T-cell (primary cell): ENCODE measurements at regions not wholly inside any gene's neighbourhood (a gene's known extent, or its start where the extent isn't known, plus 50 kb on each side); places are given as distances from the start of the nearest gene placed in this dataset.

ENCODE experiments used
- ATAC-seq, 4 experiments: fragments of 200-7000 bp in 3 of 4; fragments of 150-1000 bp in 1 of 4; cut with Tn5 transposase; replicated peaks in 1 of 4; 1 replicate in 3 of 4; 2 replicates in 1 of 4; pipeline ENCODE4 v1.10.0; 2021; ENCODE audit warnings: moderate library complexity in 3 of 4, mild to moderate bottlenecking in 2 of 4, moderate number of reproducible peaks in 1 of 4
- CTCF ChIA-PET, 2 donors: fragments of 300-600 bp; sonication (Branson Sonifier 250); formaldehyde crosslinking; loops; one replicate each; lab custom pipeline; 2022; ENCODE audit warnings: antibody characterized with exemption in 2 of 2; lab: Charles Lee
- POLR2A ChIA-PET, 2 donors: fragments of 300-600 bp; sonication (Branson Sonifier 250); formaldehyde crosslinking; loops; one replicate each; lab custom pipeline; 2022; ENCODE audit warnings: antibody characterized with exemption in 2 of 2; lab: Charles Lee
- DNase-seq, 35 experiments: peaks; one replicate each; pipeline versions ENCODE4 v3.0.0 to v3.0.0-alpha.2; 2013 to 2023
- H3K27ac ChIP-seq: one replicate; pipeline ENCODE4 v1.5.1; 2013; ENCODE audit warnings: low read length
- H3K27me3 ChIP-seq, 2 experiments: replicated peaks in 1 of 2; 1 replicate in 1 of 2; 2 replicates in 1 of 2; pipeline versions ENCODE4 v1.6.1 to v1.7.0; 2013; ENCODE audit warnings: low read length in 1 of 2, mixed read lengths in 1 of 2; ENCODE audit not compliant: control insufficient read depth in 2 of 2, insufficient read depth in 2 of 2; ENCODE audit errors: extremely low read depth in 1 of 2
- H3K36me3 ChIP-seq, 2 donors: 1 replicate in 1 of 2; 2 replicates in 1 of 2; pipeline versions ENCODE4 v1.6.1 to v1.7.0; 2013; ENCODE audit warnings: low read length in 1 of 2; ENCODE audit not compliant: control insufficient read depth in 2 of 2, insufficient read depth in 1 of 2; ENCODE audit errors: extremely low read depth in 1 of 2
- H3K4me1 ChIP-seq, 2 experiments: 1 replicate in 1 of 2; 2 replicates in 1 of 2; pipeline versions ENCODE4 v1.6.1 to v1.7.0; 2013; ENCODE audit warnings: low read length in 2 of 2, mixed read lengths in 1 of 2; ENCODE audit not compliant: insufficient read depth in 2 of 2, control insufficient read depth in 1 of 2; ENCODE audit errors: extremely low read depth in 1 of 2
- H3K4me3 ChIP-seq, 2 donors: 1 replicate in 1 of 2; 2 replicates in 1 of 2; pipeline versions ENCODE4 v1.5.1 to v1.7.0; 2013; ENCODE audit warnings: mild to moderate bottlenecking in 2 of 2, low read length in 1 of 2, moderate library complexity in 1 of 2; ENCODE audit not compliant: control insufficient read depth in 1 of 2; ENCODE audit errors: extremely low read depth in 1 of 2
- H3K9me3 ChIP-seq: 2 replicates; pipeline ENCODE4 v1.7.0; 2013
- H3K27ac Mint-ChIP-seq, 2 donors: one replicate each; pipeline ENCODE4 v1.8.0; 2020 to 2021; ENCODE audit warnings: mild to moderate bottlenecking in 2 of 2, mixed read lengths in 2 of 2
- H3K27me3 Mint-ChIP-seq, 2 donors: one replicate each; pipeline ENCODE4 v1.8.0; 2021 to 2022; ENCODE audit warnings: mixed read lengths in 2 of 2
- H3K36me3 Mint-ChIP-seq: one replicate; pipeline ENCODE4 v1.8.0; 2021; ENCODE audit warnings: mixed read lengths
- H3K4me1 Mint-ChIP-seq, 3 donors: one replicate each; pipeline ENCODE4 v1.8.0; 2020 to 2022; ENCODE audit warnings: mixed read lengths in 3 of 3, mild to moderate bottlenecking in 1 of 3
- H3K4me3 Mint-ChIP-seq, 3 donors: one replicate each; pipeline ENCODE4 v1.8.0; 2020 to 2022; ENCODE audit warnings: mild to moderate bottlenecking in 3 of 3, mixed read lengths in 3 of 3, moderate library complexity in 3 of 3
- H3K9me3 Mint-ChIP-seq, 3 donors: one replicate each; pipeline ENCODE4 v1.8.0; 2020 to 2022; ENCODE audit warnings: mixed read lengths in 3 of 3
- WGBS: methylation state at CpG from one replicate; pipeline ENCODE4 v1.1.5; 2013; ENCODE audit warnings: missing lambda C conversion rate; ENCODE audit not compliant: insufficient coverage; 5-methylcytosine and 5-hydroxymethylcytosine counted together

DNA sequence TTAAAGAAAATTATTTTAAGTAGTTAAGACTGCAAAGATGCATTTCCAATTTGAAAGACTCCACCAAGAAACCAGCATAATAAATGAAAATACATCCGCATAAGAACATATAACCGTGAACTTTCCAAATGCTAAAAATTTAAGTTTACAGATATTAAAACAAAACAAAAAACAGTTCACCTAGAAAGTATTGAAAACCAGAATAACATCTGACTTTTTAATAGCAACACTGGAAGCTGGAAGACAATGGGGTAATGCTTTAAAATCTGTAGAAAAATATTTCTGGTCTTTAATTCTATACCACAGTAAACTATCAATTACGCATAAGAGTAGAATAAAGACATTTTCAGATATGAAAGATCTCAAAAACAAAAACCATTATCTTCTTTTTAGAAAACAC lies 79.3 kb upstream of the COL24A1 start:
- no peak overlapping the region for H3K4me3 Mint-ChIP-seq
- no peaks in the 10 kb centered on the region for H3K36me3 Mint-ChIP-seq
- POLR2A ChIA-PET: no interaction called here
- DNase-seq (no peak), ATAC-seq (no peak)
- no CpG with 5 or more reads among the region's 3 CpGs for WGBS
- Histone ChIP-seq H3K27ac (no peak overlapping the region), H3K27me3 (no peaks in the 10 kb centered on the region), H3K4me3 (no peak overlapping the region), H3K4me1 (no peaks in the 10 kb centered on the region), H3K36me3 (no peaks in the 10 kb centered on the region), H3K9me3 (no peaks in the 10 kb centered on the region)
- H3K9me3 Mint-ChIP-seq: peaks cover 0 to 7% (median 2%) of the 10 kb centered on the region in 3 donors
- peaks cover 0 to 4% of the 10 kb centered on the region in 2 donors for H3K27me3 Mint-ChIP-seq
- no peak overlapping the region for H3K27ac Mint-ChIP-seq
- CTCF ChIA-PET: no interaction called here
- no peaks in the 10 kb centered on the region for H3K4me1 Mint-ChIP-seq

DNA sequence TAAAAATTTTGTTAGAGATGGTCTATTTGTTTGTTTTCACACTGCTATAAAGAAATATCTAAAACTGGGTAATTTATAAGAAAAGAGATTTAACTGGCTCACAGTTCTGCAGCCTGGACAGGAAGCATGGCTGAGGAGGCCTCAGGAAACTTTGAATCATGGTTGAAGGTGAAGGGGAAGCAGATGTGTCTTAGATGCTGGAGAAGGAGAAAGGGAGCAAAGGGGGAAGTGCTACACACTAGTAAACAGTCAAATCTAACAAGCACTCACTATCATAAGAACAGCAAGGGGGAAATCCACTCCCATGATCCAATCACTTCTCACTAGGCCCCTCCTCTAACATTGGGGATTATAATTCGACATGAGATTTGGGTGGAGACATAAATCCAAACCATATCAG lies 76.8 kb upstream of the COL24A1 start:
- ATAC-seq: no peak
- H3K4me3 ChIP-seq: no peak overlapping the region
- H3K4me3 Mint-ChIP-seq: no peak overlapping the region

DNA sequence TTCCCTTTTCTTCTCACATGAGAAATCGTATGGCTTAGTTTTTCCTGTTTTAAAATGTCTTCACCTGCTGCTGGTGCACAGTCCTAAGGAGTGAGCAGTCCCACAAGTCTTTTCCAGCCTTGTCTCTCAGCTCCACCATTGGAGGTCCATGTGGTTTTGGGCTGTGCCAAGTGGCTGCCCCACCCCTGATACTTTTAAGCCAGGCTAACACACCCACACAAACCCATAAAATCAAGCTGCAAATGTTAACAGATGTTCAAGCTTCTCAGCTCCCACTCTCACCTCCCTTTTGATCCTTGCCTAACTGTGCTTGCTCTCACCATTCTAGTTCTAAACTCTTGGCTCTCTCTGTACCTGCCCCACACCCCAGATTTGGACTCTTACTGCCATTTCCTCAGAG lies 74.5 kb upstream of the COL24A1 start:
- no peak overlapping the region for H3K27ac Mint-ChIP-seq
- Histone ChIP-seq H3K27me3 (no peaks in the 10 kb centered on the region), H3K27ac (no peak overlapping the region), H3K4me3 (no peak overlapping the region), H3K9me3 (no peaks in the 10 kb centered on the region), H3K4me1 (no peaks in the 10 kb centered on the region), H3K36me3 (no peaks in the 10 kb centered on the region)
- CTCF ChIA-PET: no interaction called here
- H3K4me3 Mint-ChIP-seq: no peak overlapping the region
- ATAC-seq (no peak), DNase-seq (no peak)
- H3K4me1 Mint-ChIP-seq: no peaks in the 10 kb centered on the region
- no peaks in the 10 kb centered on the region for H3K36me3 Mint-ChIP-seq
- POLR2A ChIA-PET: no interaction called here
- H3K27me3 Mint-ChIP-seq: peaks cover 0 to 4% of the 10 kb centered on the region in 2 donors
- 71% methylated on average over 1 of the region's 1 CpG for WGBS
- H3K9me3 Mint-ChIP-seq: peaks cover 0 to 4% (median 1%) of the 10 kb centered on the region in 3 donors

More for the DNA sequence above, 76.8 kb upstream of the COL24A1 start:
- H3K4me1 Mint-ChIP-seq: no peaks in the 10 kb centered on the region
- Histone ChIP-seq H3K9me3 (no peaks in the 10 kb centered on the region), H3K36me3 (no peaks in the 10 kb centered on the region), H3K4me1 (no peaks in the 10 kb centered on the region), H3K27me3 (no peaks in the 10 kb centered on the region), H3K27ac (no peak overlapping the region)
- CTCF ChIA-PET: no interaction called here
- POLR2A ChIA-PET: no interaction called here
- no CpG with 5 or more reads among the region's 1 CpG for WGBS
- H3K9me3 Mint-ChIP-seq: peaks cover 0 to 7% (median 2%) of the 10 kb centered on the region in 3 donors
- peaks cover 0 to 4% of the 10 kb centered on the region in 2 donors for H3K27me3 Mint-ChIP-seq
- DNase-seq: no peak
- H3K36me3 Mint-ChIP-seq: no peaks in the 10 kb centered on the region
- no peak overlapping the region for H3K27ac Mint-ChIP-seq

DNA sequence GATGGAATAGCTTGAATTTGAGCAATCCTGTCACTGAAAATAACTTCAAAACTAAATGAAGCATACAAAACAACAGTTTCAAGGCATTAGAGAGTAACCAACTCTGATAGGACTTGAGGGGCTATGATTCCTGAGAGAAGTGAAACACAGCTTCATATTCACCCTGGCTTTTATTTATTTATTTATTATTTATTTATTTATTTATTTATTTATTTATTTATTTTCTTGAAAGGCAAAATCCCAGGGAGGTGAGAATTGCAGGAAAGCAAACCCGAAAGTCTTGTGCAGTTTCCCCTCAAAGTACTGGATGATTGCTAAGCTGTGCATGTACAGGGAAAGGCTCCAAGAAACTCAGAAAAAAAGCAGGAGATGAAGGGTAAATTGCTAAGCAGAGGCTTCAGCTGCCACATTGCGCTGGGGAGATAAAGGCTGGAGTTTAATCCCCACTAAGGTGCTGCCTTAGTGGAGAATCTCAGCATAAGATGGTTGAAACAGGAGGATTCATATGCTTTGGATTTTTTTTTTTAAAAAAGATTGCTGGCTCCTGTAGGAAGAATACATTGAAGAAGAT lies 72.9 kb upstream of the COL24A1 start:
- H3K27me3 ChIP-seq: no peaks in the 10 kb centered on the region
- H3K36me3 ChIP-seq: no peaks in the 10 kb centered on the region
- Mint-ChIP-seq H3K4me3 (no peak overlapping the region), H3K4me1 (no peaks in the 10 kb centered on the region), H3K9me3 (no peaks in the 10 kb centered on the region), H3K27me3 (peaks cover 0 to 4% of the 10 kb centered on the region in 2 donors), H3K36me3 (no peaks in the 10 kb centered on the region), H3K27ac (no peak overlapping the region)
- 80% methylated on average over 2 of the region's 2 CpGs for WGBS
- H3K9me3 ChIP-seq: no peaks in the 10 kb centered on the region
- no peak overlapping the region for H3K4me3 ChIP-seq
- DNase-seq (no peak), ATAC-seq (no peak)
- H3K27ac ChIP-seq: no peak overlapping the region
- ChIA-PET CTCF (no interaction called here), POLR2A (interaction anchor here in 1 of 2 donors (0.7 kb wide), 1 partner anchor 332 kb away, joined by 3 read pairs; no protein-coding TSS in a partner anchor)
- no peaks in the 10 kb centered on the region for H3K4me1 ChIP-seq

DNA sequence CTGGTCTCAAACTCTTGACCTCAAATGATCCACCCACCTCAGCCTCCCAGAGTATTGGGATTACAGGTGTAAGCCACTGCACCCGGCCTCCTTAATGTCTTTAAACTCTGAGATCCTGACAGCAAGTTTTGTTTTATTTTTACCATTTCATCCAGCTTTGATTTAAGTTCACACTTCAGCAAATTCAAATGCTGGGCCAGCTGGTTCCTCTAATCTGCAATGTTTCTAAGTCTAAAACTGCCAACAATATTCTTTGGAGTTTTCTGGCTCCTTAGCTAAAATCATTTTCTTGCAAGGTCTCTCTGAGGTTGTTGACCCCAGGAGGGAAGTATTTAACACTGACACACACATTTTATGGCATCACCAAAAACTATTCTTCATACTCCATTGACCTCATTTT lies 72.0 kb upstream of the COL24A1 start:
- DNase-seq (no peak), ATAC-seq (no peak)
- ChIA-PET CTCF (no interaction called here), POLR2A (no interaction called here)
- Mint-ChIP-seq H3K4me1 (no peaks in the 10 kb centered on the region), H3K9me3 (no peaks in the 10 kb centered on the region), H3K4me3 (no peak overlapping the region), H3K27ac (no peak overlapping the region), H3K27me3 (peaks cover 0 to 4% of the 10 kb centered on the region in 2 donors), H3K36me3 (no peaks in the 10 kb centered on the region)
- WGBS: no CpG with 5 or more reads among the region's 1 CpG
- Histone ChIP-seq H3K36me3 (no peaks in the 10 kb centered on the region), H3K4me1 (no peaks in the 10 kb centered on the region), H3K4me3 (no peak overlapping the region), H3K27ac (no peak overlapping the region), H3K27me3 (no peaks in the 10 kb centered on the region), H3K9me3 (no peaks in the 10 kb centered on the region)

DNA sequence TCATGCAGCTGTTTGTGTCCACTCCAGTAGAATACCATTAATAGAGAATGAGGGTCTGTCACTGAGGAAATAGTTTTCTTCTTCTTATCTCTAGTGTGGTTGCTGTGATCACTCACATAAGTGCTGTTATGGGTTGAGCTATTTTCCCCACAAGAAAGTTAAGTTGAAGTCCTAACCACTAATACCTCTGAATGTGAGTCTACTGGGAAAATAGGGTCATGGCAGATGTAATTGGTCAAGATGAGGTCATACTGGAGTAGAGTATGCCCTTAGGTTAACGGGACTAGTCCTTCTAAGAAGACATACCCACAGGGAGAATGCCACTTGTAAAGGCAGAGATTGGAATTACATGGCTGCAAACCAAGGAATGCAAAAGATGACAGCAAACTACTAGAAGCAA lies 70.5 kb upstream of the COL24A1 start:
- DNase-seq (no peak), ATAC-seq (no peak)
- Mint-ChIP-seq H3K4me3 (no peak overlapping the region), H3K27me3 (no peaks in the 10 kb centered on the region), H3K27ac (no peak overlapping the region), H3K4me1 (no peaks in the 10 kb centered on the region), H3K9me3 (no peaks in the 10 kb centered on the region), H3K36me3 (no peaks in the 10 kb centered on the region)
- H3K4me3 ChIP-seq: no peak overlapping the region
- H3K9me3 ChIP-seq: no peaks in the 10 kb centered on the region
- CTCF ChIA-PET: no interaction called here
- H3K36me3 ChIP-seq: no peaks in the 10 kb centered on the region
- no peaks in the 10 kb centered on the region for H3K4me1 ChIP-seq
- POLR2A ChIA-PET: no interaction called here
- no peaks in the 10 kb centered on the region for H3K27me3 ChIP-seq
- no CpG with 5 or more reads among the region's 1 CpG for WGBS
- no peak overlapping the region for H3K27ac ChIP-seq

DNA sequence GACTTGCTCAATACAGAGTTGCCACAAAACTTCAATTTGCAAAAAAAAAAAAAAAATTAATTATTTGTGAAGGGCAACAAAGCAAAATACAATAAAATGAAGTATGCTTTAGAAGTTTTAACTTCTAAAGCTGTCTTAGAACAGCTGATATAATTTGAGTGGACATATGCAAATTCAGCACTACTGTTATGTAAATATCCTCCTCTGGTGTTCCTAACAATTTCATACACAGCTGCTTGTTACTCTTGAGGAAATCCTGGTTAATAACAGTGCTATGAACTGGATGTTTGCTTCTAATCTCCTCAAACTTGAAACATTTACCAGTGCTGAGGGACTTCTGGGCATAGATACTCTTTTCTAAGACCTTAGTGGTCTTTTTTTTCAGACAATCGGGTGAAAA lies 69.6 kb upstream of the COL24A1 start:
- H3K27me3 ChIP-seq: no peaks in the 10 kb centered on the region
- no peaks in the 10 kb centered on the region for H3K9me3 ChIP-seq
- H3K9me3 Mint-ChIP-seq: no peaks in the 10 kb centered on the region
- no peaks in the 10 kb centered on the region for H3K4me1 ChIP-seq
- H3K27me3 Mint-ChIP-seq: no peaks in the 10 kb centered on the region
- no peak for ATAC-seq
- H3K36me3 ChIP-seq: no peaks in the 10 kb centered on the region
- no peak overlapping the region for H3K27ac Mint-ChIP-seq
- no peak overlapping the region for H3K27ac ChIP-seq
- no peak overlapping the region for H3K4me3 ChIP-seq
- WGBS: no CpG with 5 or more reads among the region's 1 CpG
- H3K36me3 Mint-ChIP-seq: no peaks in the 10 kb centered on the region
- no peak for DNase-seq
- ChIA-PET POLR2A (no interaction called here), CTCF (interaction anchor here in 1 of 2 donors (0.7 kb wide), 1 partner anchor 89 kb away, joined by 4 read pairs; no protein-coding TSS in a partner anchor)
- H3K4me1 Mint-ChIP-seq: no peaks in the 10 kb centered on the region
- H3K4me3 Mint-ChIP-seq: no peak overlapping the region
